ENCODE measurements at regions not wholly inside any gene's neighbourhood (a gene's known extent, or its start where the extent isn't known, plus 50 kb on each side); places are given as distances from the start of the nearest gene placed in this dataset.

GRCh38 chr2:207281436-207281835 is 115.7 kb upstream of the KLF7 start:
- TF ChIP-seq CTCF (IDR thresholded peaks at IDR 0.05) (no peak), POLR2AphosphoS5 (IDR thresholded peaks at IDR 0.05) (no peak), POLR2A (IDR thresholded peaks at IDR 0.05) (no peak)

Measured in breast epithelium (tissue), 3 donors.